A549 (cell line): ENCODE measurements at regions not wholly inside any gene's neighbourhood (a gene's known extent, or its start where the extent isn't known, plus 50 kb on each side); places are given as distances from the start of the nearest gene placed in this dataset.

Experiments
- CBX8 ChIP-seq: fragments of 200-600 bp; sonication (generic); IDR thresholded peaks from 2 replicates; pipeline ENCODE4 v1.6.1; 2016
- CEBPB ChIP-seq, 2 experiments: fragments of >200 bp in 1 of 2; sonication (Bioruptor Twin) in 1 of 2; formaldehyde crosslinking in 1 of 2; IDR thresholded peaks; 2 replicates each; pipeline ENCODE4 v1.6.1; 2012 to 2016
- CHD4 ChIP-seq: fragments of 200-600 bp; sonication (generic); IDR thresholded peaks from 2 replicates; pipeline ENCODE4 v1.6.1; 2016; ENCODE audit warnings: antibody characterized with exemption, mild to moderate bottlenecking, borderline replicate concordance
- CTCF ChIP-seq: fragments of >200 bp; sonication (Bioruptor Twin); formaldehyde crosslinking; IDR thresholded peaks from 3 replicates; pipeline ENCODE4 v1.5.1; 2016
- EP300 ChIP-seq, 2 experiments: fragments of >200 bp; sonication (Bioruptor Twin); formaldehyde crosslinking; IDR thresholded peaks; 2 replicates in 1 of 2; 3 replicates in 1 of 2; pipeline ENCODE4 v1.6.1; 2016 to 2017
- HOXA7 ChIP-seq: fragments of 250-450 bp; sonication (Bioruptor Pico); IDR thresholded peaks from 2 replicates; pipeline ENCODE4 v1.5.0; 2020; ENCODE audit warnings: mild to moderate bottlenecking, moderate library complexity
- MYC ChIP-seq: IDR thresholded peaks from 2 replicates; pipeline ENCODE4 v1.6.1; 2012; ENCODE audit warnings: mild to moderate bottlenecking, inconsistent platforms, low read length, improper control_type of control experiment, borderline replicate concordance
- POLR2A ChIP-seq: IDR thresholded peaks from 2 replicates; pipeline ENCODE4 v1.6.1; 2012; ENCODE audit warnings: mild to moderate bottlenecking, low read length
- RAD21 ChIP-seq, 2 experiments: fragments of >200 bp in 1 of 2; sonication (Bioruptor Twin) in 1 of 2; formaldehyde crosslinking in 1 of 2; IDR thresholded peaks in 1 of 2; conservative IDR thresholded peaks in 1 of 2; 2 replicates in 1 of 2; 3 replicates in 1 of 2; pipeline ENCODE4 v1.6.1; 2012 to 2018; ENCODE audit warnings: inconsistent platforms in 1 of 2
- REST ChIP-seq: fragments of 200-600 bp; sonication (generic); IDR thresholded peaks from 2 replicates; pipeline ENCODE4 v1.6.1; 2016; ENCODE audit warnings: antibody characterized with exemption, mild to moderate bottlenecking, moderate library complexity
- ZFP36 ChIP-seq: fragments of 450-650 bp; IDR thresholded peaks from 2 replicates; pipeline ENCODE4 v1.6.1; 2014; ENCODE audit warnings: borderline replicate concordance; ENCODE audit not compliant: partially characterized antibody

GRCh38 chr4:137960371-137961050 is 281.6 kb downstream of the SLC7A11 start:
- no peak for TF ChIP-seq CTCF
- no peak for TF ChIP-seq CBX8
- TF ChIP-seq REST: no peak
- no peak for TF ChIP-seq EP300 (IDR thresholded peaks at IDR 0.05)
- no peak for TF ChIP-seq CHD4
- TF ChIP-seq CEBPB (IDR thresholded peaks at IDR 0.05): no peak
- TF ChIP-seq POLR2A: no peak
- TF ChIP-seq RAD21 (conservative IDR thresholded peaks at IDR 0.05 in 1 of 2, IDR thresholded peaks at IDR 0.05 in 1 of 2): no peak
- no peak for TF ChIP-seq HOXA7 (CRISPR knock-in tag)
- no peak for TF ChIP-seq MYC
- TF ChIP-seq ZFP36: no peak
